ENCODE measurements at regions not wholly inside any gene's neighbourhood (a gene's known extent, or its start where the extent isn't known, plus 50 kb on each side); places are given as distances from the start of the nearest gene placed in this dataset.
"Not testable (repeated sequence)": the region's sequence is repeated elsewhere in the genome, so short reads cannot be mapped to it uniquely, and the experiment has no call there.

- no peaks in the 10 kb centered on the region for H3K9me3 Mint-ChIP-seq
- no peaks in the 10 kb centered on the region for H3K4me1 Mint-ChIP-seq (ENCODE audit: low read depth)
- intact Hi-C loops (cut with micrococcal nuclease): no loop called here
- no peaks in the 10 kb centered on the region for H3K36me3 Mint-ChIP-seq (ENCODE audit: low read depth)
- no peak for DNase-seq (ENCODE audit: low spot score)
- no peak overlapping the region for H3K4me3 Mint-ChIP-seq (ENCODE audit: low read depth)
- no peak overlapping the region for H3K27ac Mint-ChIP-seq
- peaks cover 9% of the 10 kb centered on the region for H3K27me3 Mint-ChIP-seq (ENCODE audit: low read depth)
Measured at GRCh38 chr15:79164043-79164442, 73.5 kb upstream of the RASGRF1 start.

DNA sequence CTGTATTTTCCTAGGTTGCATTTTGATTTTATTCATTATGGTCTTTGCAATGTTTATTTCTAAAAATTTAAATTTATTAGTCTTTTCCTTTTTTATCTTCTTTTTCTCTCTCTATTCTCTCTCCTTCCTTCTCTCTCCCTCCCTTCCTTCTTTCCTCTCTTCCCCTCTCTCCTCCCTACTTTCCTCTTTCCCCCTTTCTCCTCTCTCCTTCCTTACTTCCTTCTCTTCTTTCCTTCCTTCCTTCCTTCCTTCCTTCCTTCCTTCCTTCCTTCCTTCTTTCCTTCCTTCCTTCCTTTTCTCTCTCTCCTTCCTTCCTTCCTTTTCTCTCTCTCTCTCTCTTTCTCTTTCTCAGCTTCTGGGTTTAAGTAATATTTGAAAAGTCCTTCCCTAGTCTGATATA lies 72.8 kb upstream of the RASGRF1 start:
- Mint-ChIP-seq H3K27me3 (ENCODE audit: low read depth) (peaks cover 9% of the 10 kb centered on the region), H3K9me3 (no peaks in the 10 kb centered on the region), H3K4me3 (ENCODE audit: low read depth) (no peak overlapping the region), H3K36me3 (ENCODE audit: low read depth) (no peaks in the 10 kb centered on the region), H3K27ac (no peak overlapping the region), H3K4me1 (ENCODE audit: low read depth) (no peaks in the 10 kb centered on the region)
- intact Hi-C loops (cut with micrococcal nuclease): no loop called here
- DNase-seq (ENCODE audit: low spot score): no peak

DNA sequence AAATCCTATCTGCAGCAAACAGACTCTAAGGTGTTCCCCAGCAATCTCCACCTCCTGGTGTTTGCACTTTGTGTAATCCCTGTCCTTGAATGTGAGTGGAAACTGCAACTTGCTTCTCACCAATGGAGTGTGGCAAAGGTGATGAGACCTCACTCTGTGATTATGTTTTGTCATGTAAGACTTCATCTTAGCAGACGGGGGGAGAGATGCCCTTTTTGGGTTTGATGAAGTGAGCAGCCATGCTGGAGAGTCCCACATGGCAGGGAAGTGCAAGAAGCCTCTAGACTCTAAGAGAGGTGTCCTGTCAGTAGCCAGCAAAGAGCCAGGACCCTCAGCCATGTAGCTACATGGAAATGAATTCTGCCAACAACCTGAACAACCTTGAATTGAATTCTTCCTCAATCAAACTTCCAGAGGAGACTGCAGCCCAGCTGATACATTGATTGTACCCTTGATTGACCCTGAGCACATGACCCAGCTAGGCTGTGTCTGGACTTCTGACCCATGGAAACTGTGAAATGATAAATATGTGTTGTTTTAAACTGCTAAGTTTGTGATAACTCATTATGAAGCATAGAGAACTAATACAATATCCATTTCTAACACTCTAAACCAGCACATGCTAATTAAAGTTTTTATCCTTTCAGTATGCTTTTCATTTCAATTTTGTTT lies 71.4 kb upstream of the RASGRF1 start:
- H3K9me3 Mint-ChIP-seq: no peaks in the 10 kb centered on the region
- H3K4me3 Mint-ChIP-seq (ENCODE audit: low read depth): no peak overlapping the region
- no peaks in the 10 kb centered on the region for H3K36me3 Mint-ChIP-seq (ENCODE audit: low read depth)
- intact Hi-C loops (cut with micrococcal nuclease): no loop called here
- no peak overlapping the region for H3K27ac Mint-ChIP-seq
- no peaks in the 10 kb centered on the region for H3K4me1 Mint-ChIP-seq (ENCODE audit: low read depth)
- peaks cover 6% of the 10 kb centered on the region for H3K27me3 Mint-ChIP-seq (ENCODE audit: low read depth)
- DNase-seq (ENCODE audit: low spot score): no peak

DNA sequence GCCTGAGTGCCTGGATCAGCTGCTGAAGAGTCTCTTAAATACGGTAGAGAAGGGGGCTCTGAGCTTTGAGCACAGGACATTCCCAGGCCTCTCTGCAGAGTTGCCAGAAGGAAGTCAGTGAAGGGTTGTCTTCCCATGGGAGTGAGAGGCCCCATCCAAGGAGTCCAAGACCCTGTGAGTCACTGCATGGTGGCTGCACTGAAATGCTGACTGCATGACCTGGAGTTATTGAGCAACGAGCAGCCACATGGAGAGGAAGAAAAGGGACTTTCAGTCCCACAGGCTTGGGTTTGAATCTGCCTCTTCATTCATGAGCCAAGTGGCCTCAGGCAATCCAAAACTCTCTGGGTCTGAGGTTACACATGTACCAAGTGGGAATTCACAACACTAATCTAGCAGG lies 69.6 kb upstream of the RASGRF1 start:
- intact Hi-C loops (cut with micrococcal nuclease): no loop called here
- no peak for DNase-seq (ENCODE audit: low spot score)
- no peak overlapping the region for H3K27ac Mint-ChIP-seq
- no peak overlapping the region for H3K4me3 Mint-ChIP-seq (ENCODE audit: low read depth)
- H3K36me3 Mint-ChIP-seq (ENCODE audit: low read depth): no peaks in the 10 kb centered on the region
- H3K9me3 Mint-ChIP-seq: no peaks in the 10 kb centered on the region
- peaks cover under 1% of the 10 kb centered on the region for H3K27me3 Mint-ChIP-seq (ENCODE audit: low read depth)
- no peaks in the 10 kb centered on the region for H3K4me1 Mint-ChIP-seq (ENCODE audit: low read depth)

DNA sequence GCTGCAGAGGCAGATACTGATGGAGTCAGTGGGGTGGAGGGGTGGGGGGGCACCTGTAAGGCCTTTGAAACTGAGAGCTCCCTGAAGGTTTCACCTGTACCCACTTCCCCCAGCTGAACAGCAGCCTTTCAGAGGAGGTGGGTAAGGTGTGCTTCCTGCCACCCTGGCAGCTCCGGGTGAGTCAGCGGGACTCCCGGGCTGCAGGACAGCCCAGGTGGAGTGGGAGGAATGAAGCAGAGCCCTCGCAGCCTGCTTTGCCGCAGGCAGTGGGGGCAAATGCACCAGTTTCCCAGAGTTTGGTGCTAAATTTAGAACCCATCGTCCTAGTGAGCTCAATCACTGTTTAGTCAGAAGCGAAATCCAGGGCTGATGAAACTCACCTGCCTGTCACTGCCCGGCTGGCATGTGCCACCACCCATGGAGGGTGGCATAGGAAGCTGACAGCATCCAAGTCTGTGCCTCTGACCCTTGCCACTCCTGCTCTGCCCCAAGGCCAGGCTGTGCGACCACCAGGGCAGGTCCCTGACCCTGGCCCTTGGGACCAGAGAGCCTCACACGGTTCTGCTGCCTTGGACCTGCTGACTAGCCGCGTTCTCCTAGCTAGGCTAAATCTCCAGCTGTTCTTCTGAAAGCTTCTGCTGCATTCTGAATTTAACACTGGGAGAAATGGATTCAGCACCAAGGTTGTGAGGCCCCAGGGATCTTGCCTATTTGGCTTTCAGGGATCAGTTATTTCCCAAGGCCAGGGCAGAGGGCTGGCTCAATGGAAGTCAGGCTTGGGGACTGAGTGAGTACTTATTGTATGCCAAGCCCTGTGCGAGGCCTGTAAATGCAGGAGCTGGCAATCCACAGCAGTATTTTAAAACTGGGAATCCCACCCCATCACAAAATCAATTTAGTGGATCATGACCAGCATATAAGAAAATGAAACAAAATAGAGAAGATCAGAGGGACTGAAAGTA lies 67.3 kb upstream of the RASGRF1 start:
- Mint-ChIP-seq H3K4me3 (ENCODE audit: low read depth) (no peak overlapping the region), H3K27ac (no peak overlapping the region), H3K27me3 (ENCODE audit: low read depth) (no peaks in the 10 kb centered on the region), H3K9me3 (no peaks in the 10 kb centered on the region), H3K4me1 (ENCODE audit: low read depth) (no peaks in the 10 kb centered on the region), H3K36me3 (ENCODE audit: low read depth) (no peaks in the 10 kb centered on the region)
- intact Hi-C loops (cut with micrococcal nuclease): no loop called here
- no peak for DNase-seq (ENCODE audit: low spot score)

GRCh38 chr15:79156704-79157375 lies 66.3 kb upstream of the RASGRF1 start:
- Mint-ChIP-seq H3K27me3 (ENCODE audit: low read depth) (no peaks in the 10 kb centered on the region), H3K36me3 (ENCODE audit: low read depth) (no peaks in the 10 kb centered on the region), H3K9me3 (no peaks in the 10 kb centered on the region), H3K4me3 (ENCODE audit: low read depth) (no peak overlapping the region), H3K4me1 (ENCODE audit: low read depth) (no peaks in the 10 kb centered on the region), H3K27ac (no peak overlapping the region)
- intact Hi-C loops (cut with micrococcal nuclease): no loop called here
- no peak for DNase-seq (ENCODE audit: low spot score)

- no peaks in the 10 kb centered on the region for H3K4me1 Mint-ChIP-seq (ENCODE audit: low read depth)
- H3K4me3 Mint-ChIP-seq (ENCODE audit: low read depth): no peak overlapping the region
- H3K9me3 Mint-ChIP-seq: peaks cover 7% of the 10 kb centered on the region
- intact Hi-C loops (cut with micrococcal nuclease): no loop called here
- H3K27ac Mint-ChIP-seq: no peak overlapping the region
- no peak for DNase-seq (ENCODE audit: low spot score)
- H3K36me3 Mint-ChIP-seq (ENCODE audit: low read depth): no peaks in the 10 kb centered on the region
- no peaks in the 10 kb centered on the region for H3K27me3 Mint-ChIP-seq (ENCODE audit: low read depth)
Measured at GRCh38 chr15:79154483-79155135, 64.0 kb upstream of the RASGRF1 start.

DNA sequence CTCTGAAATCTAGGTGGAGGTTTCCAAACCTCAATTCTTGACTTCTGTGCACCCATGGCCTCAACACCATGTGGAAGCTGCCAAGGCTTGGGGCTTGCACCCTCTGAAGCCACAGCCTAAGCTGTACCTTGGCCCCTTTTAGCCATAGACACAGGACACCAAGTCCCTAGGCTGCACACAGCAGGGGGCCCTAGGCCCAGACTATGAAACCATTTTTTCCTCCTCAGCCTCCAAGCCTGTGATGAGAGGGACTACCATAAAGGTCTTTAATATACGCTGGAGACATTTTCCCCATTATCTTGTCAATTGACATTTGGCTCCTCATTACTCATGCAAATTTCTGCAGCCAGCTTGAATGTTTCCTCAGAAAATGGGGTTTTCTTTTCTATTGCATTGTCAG lies 53.7 kb upstream of the RASGRF1 start:
- H3K36me3 Mint-ChIP-seq (ENCODE audit: low read depth); DNase-seq (ENCODE audit: low spot score); H3K27me3 Mint-ChIP-seq (ENCODE audit: low read depth); H3K27ac Mint-ChIP-seq; H3K4me1 Mint-ChIP-seq (ENCODE audit: low read depth); H3K4me3 Mint-ChIP-seq (ENCODE audit: low read depth); intact Hi-C loops (cut with micrococcal nuclease): not testable (repeated sequence)
- H3K9me3 Mint-ChIP-seq: peaks cover 43% of the 10 kb centered on the region

DNA sequence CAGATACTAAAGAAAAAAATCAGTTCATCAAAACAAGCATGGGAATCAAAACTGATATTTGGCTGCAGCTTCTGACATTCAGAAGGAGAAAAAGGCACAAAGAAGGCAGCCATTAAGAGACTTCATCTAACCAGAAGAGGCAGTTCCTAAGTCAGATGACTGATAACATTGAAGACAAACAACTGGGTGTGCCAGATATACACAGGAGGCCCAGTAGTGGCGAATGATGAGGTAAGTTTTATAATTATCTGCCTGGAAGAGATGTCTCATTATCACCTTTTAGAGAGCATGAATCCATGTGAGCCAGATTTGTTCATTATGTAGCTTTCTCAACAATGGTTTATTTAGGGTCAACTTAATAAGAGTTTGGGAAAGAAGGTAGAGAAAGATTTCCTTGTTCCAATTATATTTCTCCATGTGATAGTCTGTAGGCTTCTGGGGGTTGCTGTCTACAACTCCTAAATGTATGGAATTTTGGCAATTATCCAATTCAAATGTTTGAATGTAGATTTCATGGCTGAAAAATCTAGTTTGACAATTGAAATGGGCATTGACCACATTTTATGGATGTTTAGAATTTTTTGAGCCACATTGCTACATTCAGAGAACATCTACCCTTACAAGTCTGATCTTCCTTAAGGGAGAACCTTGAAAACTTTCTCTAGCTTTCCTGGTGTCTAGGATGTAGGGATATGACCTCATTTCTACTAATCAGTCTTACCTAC lies 50.4 kb upstream of the RASGRF1 start:
- peaks cover 10% of the 10 kb centered on the region for H3K27me3 Mint-ChIP-seq (ENCODE audit: low read depth)
- H3K4me1 Mint-ChIP-seq (ENCODE audit: low read depth): no peaks in the 10 kb centered on the region
- H3K36me3 Mint-ChIP-seq (ENCODE audit: low read depth): no peaks in the 10 kb centered on the region
- intact Hi-C loops (cut with micrococcal nuclease): no loop called here
- no peak overlapping the region for H3K4me3 Mint-ChIP-seq (ENCODE audit: low read depth)
- H3K27ac Mint-ChIP-seq: no peak overlapping the region
- peaks cover 25% of the 10 kb centered on the region for H3K9me3 Mint-ChIP-seq
- no peak for DNase-seq (ENCODE audit: low spot score)

All from activated T-helper 2 cell treated with anti-CD3 and anti-CD28 coated beads, Interferon-gamma antibody, Interleukin-2, Interleukin-4, amounts not matched to agents 10 μg/mL and 5 μg/mL and 100 μg/mL, durations not matched to agents 14 hours and 24 hours and 36 hours (primary cell).